CD4-positive, alpha-beta T cell treated with Interferon alpha-2 for 1 hour (primary cell): ENCODE measurements at regions not wholly inside any gene's neighbourhood (a gene's known extent, or its start where the extent isn't known, plus 50 kb on each side); places are given as distances from the start of the nearest gene placed in this dataset.

ENCODE experiments used
- DNase-seq, 2 donors: peaks; one replicate each; pipeline ENCODE4 v3.0.0-alpha.2; 2020 to 2022

DNA sequence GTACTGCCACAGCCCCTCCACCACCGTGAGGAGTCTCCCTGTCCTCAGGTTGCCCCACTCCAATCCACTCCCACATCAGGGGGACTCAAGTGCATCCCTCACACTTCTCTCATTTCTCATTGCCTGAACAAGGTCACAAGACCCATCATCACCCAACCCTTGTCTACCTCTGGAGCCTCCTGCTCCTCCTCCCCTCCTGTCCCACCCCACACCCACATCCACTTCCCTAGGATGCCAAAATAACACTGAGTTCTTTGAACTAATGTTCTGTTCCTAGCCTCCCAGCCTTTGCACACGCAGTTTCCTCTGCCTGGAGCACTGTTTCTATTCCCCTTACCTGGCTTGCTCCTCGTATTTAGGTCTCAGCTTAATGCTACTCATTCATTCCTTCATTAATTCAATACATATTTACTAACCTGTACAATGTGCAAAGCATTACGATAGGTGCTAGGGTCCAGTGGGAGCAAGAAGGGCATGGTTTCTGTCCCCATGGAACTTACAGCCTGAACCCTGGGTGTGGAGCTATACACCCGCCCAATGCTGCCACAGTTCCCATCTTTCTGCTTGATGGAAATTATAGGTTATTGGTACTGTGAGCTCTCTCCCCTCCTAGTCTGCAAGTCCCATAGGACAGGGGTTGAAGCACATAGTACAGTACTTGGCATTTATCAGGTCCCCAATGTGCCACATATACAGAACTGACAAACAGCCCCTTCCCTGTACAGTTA, 96.1 kb upstream of the GRIK3 start:
- DNase-seq, result no peak

DNA sequence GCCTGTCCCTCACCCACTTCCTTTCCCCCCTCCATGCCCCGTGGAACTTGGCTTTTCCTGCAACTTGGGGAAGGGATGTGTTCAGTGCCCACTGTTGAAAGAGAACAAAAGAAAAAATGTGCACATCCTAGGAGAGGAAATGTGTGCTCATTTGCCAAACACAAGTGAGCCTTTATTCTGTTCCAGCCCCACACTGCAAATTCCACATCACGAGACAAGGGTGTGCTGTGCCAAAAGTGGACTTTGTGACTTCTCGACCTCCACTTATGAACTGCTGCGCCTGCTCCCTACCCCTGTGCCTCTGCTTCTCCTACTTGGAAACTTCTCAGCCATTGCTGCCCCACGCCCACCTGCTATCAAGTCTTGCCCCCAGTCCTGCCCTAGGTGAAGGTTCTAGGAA, 97.0 kb upstream of the GRIK3 start:
- DNase-seq, result no peak

DNA sequence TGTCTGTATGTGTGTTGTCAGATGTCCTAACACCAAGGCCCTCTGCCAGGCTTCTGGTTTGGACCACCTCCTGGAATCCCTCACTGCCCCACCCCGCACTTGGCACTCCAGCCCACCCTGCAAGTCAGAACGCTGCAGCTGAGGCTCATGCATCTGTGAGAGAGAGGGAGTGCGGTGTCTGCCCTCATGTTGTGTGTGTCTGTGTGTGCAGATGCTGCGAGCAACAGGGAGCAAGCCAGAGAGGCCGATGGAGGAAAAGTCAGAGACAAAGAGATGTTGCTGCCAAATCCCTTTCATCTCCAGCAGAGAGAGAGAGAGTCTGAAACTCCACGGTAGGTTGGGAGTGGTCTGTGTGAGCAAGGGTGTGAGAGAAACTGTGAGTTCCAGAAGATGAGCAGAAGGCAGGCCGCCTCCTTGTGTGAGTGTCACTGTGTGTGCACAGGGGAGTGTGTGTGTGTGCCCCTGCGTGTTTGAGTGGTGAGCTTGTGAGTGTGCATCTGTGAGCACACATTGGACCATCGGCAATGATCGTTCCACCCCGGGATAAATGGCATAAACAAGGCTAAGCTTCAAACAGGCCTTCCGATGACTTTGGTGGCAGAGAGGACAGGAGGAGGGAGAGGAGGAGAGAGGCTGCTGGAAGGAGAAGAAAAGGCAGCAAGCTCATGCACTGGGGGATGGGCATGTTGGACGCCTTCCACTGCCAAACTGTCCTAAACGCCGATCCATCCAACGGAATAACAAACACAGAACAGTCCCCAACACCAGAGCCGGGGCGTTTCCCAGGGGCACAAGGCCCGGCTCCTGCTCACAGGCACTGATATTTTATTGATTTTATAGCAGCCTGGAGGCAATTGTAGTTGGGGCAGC, 99.2 kb upstream of the GRIK3 start:
- no peak for DNase-seq

- no peak for DNase-seq
Measured at GRCh38 chr1:37134599-37134998, 100.3 kb upstream of the GRIK3 start.

GRCh38 chr1:37135032-37135431, 100.7 kb upstream of the GRIK3 start:
- DNase-seq, result no peak

DNA sequence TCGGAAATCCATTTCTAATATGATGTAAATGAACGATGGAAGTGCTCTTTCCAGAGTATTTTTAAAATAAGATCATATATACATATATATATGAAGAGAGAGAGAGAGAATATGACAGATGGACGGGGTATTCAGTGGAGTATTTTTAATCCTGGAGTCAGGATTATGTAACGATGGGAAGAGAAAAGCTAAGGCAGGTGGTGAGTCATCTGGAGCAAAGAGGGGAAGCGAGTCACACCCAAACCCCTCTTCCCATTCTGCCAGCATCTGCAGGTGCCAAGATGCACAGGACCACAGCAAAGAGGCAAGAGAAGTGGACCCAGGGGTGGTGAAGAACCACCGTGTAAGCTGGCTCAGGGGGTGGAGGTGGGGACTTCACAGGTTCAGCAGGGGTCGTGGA, 102.7 kb upstream of the GRIK3 start:
- no peak for DNase-seq

GRCh38 chr1:37137601-37138000, 103.3 kb upstream of the GRIK3 start:
- DNase-seq, result no peak

DNA sequence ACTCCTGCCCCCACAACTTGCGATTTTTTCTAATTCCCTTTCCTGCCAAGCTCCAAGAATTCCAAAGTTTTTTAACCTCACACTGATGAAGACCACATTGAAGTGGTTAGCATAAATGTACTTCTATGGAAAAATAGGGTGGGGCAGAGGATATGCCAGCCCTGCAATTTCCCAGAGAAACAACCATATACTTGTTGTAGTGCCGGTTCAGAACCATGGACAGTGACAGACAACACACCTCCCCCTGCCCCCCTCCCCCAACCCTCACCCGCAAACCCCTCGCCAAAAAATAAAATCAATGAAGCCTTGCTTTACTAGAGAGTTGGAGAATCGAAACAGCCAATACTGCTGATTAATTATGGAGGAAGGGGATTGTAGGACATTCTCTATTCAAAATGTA, 109.5 kb upstream of the GRIK3 start:
- no peak for DNase-seq

DNA sequence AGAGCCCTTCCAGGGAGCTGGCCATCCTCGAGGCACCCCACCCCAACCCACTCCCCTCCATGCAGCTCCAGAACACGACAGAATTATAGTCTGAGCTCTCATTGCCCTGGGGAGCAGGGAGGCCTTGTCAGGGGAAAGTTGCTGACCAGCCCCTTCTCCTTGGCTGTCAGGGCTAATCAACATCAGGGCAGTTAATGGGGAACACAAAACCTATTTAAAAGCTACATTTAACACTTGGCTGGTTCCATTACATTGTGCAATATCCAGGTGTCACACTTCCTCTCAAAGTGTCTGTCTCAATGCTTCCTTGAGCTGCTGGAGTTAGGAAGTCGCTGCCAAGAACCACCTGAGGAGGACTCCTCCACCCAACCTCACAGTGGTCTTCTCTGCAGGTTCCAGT, 111.8 kb upstream of the GRIK3 start:
- DNase-seq, result no peak

DNA sequence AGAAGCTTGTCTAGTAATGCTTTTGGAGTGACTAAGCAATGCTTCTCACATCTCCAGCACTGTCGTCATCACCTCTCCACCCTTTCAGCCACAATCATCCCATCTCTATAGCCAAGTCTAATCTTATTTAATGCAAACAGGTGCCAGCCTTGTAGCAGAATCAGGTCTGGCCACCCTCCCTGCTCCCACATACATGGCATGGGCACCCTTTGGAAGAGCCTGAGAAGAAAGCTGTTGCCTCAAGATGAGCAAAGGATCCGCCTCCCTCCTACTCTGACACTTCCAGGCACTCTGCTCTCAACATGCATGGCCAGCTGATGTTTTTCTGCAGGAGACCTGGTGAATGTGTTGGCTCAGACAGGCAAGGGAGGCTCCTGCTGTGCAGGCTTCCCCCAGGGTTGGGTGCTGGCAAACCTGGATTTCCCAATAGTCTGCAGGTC, 113.1 kb upstream of the GRIK3 start:
- DNase-seq, result no peak

- no peak for DNase-seq
Measured at GRCh38 chr1:37147906-37148305, 113.6 kb upstream of the GRIK3 start.

DNA sequence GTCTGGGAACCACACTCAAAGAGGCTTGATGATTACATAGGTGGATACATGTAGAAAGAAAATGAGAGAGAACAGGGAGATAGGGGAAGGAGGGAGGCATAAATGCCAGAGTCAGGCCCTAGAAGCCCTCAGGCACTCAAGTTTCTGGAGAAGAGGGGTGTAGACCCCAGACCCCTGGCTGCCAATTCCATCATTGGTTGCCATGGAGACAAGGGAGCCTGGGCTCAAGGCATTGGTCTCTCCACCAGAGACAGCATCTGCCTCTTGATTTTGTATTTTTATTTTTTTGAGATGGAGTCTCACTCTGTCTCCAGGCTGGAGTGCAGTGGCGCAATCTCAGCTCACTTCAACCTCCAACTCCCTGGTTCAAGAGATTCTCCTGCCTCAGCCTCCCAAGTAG, 114.3 kb upstream of the GRIK3 start:
- no peak for DNase-seq

DNA sequence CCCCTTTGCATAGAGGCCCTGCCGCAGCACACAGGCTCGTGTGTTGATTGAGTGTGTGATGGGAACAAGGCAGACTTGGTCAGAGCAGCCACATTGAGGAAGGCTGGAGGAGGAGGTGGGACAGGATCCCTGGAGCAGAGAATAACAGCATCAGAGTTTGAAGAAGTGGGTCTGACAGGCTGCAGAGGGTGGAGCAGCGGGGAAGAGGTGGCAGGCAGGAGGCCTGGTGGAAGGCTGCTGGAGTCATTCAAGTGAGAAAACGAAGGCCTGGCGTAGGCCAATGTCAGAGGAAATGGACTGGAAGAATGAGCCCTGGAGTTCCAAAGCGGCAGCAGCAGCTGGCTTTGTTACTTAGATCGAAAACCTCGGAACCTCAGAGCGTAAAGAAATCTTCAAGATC, 115.0 kb upstream of the GRIK3 start:
- DNase-seq, result no peak

DNA sequence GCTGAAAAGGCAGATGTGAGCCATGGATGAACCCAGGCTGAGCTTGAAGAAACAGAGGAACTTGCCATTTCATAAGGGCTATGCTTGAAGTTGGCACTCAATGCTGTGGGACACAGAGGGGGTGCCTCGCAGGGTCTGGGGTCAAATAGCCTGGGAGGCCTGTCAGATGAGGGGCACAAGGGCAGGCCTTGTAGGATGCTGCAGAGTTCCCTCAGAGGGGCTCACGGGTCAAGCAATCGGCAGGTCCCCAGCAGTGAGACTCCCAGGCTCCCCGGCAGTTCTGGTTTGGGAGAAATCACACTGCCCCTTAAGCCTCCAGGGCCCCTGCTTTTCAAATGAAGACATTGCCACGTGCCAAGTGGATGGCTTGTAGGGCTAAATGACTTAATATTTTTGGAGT, 116.7 kb upstream of the GRIK3 start:
- no peak for DNase-seq

GRCh38 chr1:37151789-37152188, 117.5 kb upstream of the GRIK3 start:
- no peak for DNase-seq

DNA sequence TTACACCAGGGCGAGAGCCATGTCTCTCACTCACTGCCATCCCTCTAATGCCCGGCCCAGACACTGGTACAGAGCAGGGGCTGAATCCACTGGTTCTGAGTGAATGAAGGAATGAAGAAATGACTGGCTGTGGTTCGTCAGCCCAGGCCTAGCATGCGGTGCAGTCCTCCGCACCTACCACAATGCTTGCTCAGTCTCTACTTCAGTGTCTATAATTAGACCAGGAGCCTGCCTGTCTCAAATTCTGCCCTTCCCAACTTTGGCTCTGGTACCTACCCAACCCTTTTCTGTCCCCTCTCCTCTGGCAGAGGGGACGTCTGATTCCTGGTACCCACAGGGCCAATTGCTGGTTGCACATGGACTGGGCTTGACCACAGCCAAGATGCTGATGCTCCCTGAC, 118.2 kb upstream of the GRIK3 start:
- DNase-seq, result no peak

DNA sequence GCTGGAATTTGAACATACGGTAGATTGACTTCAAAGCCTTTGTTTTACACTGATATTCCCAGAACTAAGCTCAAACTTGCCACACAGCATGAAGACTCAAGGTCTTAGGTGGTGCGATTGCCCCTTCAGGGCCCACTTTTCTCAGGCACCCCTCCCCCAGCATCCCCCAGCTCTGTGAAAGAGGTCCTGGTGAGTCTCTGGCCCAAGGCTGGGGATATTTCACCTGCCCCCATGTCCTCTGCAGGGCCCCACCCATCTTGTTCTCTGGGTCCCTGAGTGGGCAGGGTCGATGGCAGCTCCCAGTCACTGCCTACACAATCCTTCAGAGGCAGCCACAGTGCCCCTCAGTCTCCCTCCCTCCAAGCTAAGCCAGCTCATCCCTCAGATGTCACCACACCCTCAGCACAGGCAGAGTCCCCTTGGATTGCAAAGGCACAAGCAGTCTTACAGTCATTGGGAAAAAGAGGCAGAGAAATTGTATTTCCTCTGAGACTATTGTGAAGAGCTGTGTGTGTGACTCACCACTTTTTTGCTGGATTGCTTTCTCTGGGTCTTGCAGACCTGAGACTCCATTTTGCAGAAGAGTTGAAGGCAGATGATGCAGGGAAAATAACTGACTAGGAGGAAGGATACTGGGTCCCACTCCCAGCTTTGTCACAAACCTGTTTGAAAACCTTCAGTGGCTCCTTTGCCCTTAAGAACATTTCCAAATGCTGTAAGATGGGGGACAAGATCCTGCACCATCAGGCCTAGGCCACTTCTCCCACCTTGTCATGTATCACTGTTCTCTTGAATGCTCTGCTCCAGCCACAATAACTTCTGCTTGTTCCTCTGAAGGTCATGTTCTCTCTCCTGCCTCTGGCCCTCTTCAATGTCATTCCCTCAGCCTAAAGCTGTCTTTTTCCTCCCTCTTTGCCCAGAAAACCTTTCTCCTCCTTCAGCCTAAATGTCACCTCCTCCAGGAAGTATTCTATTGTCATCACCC, 119.1 kb upstream of the GRIK3 start:
- no peak for DNase-seq

DNA sequence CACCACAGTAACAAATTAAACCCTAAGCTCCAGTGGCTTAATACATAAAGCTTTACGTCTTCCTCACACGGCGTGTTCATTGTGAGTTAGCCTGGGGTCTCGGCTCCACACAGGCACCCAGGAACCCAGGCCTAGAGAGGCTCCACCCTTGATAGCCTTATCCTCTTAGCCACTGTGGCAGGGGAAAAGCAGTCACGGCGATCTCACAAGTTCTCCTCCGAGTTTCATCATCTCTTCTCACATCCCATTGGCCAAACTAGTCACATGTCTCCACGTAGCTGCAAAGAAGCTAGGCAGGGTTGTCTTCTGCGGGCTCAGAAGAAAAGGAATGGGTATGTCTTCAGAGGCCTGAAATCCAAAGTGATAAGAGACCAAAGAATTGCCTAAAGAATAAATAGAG, 122.3 kb upstream of the GRIK3 start:
- no peak for DNase-seq

GRCh38 chr1:37157634-37158033, 123.3 kb upstream of the GRIK3 start:
- DNase-seq, result no peak

DNA sequence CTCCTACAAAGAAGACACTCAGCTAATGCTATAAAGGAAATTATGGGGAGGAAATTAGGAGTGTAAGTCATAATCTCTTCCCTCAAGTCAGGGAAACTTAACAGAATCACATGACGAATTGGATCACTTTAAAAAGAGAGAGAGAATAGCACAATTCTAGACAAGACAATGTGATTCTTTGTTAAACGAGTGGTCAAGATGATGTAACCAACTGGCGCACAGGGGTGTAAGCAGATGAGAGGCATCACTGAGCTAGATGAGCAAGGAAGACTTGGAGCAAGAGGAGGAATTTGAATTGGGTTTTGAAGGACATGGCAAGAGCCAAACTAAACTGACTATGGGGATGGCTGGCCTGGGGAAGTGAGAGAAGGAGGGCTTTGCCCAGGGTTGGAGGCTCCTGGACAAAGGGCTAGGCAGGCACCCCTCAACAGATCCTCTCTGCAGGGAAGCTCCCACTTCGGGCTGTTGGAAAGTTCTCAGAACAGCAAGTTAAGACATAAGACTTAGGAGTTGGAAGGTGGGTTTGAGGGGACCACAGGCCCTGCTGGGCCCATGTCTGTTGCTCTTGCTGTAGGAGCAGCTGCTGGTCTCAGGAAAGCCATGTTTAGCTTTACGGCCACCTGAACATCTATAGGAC, 123.9 kb upstream of the GRIK3 start:
- DNase-seq, result no peak

- no peak for DNase-seq
Measured at GRCh38 chr1:37159102-37159501, 124.8 kb upstream of the GRIK3 start.

DNA sequence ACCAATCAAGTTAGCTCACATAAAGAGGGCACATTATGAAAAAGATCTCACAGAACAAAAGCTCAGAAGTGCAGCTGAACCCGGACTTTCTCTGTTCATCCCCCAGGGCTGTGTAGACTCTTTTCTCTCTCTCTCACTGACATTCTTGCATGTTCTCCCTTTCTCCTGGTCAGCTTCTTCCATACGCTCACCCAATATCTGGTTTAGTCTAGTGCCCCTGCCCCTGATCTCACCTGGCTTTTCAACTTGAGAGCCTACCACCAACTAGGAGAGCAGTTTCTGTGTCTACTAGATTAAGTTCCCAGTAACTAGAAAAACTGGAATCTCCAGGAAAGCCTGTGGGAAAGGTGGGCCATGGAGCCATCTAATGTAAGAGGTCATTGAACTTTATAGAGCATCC, 126.9 kb upstream of the GRIK3 start:
- DNase-seq, result no peak

DNA sequence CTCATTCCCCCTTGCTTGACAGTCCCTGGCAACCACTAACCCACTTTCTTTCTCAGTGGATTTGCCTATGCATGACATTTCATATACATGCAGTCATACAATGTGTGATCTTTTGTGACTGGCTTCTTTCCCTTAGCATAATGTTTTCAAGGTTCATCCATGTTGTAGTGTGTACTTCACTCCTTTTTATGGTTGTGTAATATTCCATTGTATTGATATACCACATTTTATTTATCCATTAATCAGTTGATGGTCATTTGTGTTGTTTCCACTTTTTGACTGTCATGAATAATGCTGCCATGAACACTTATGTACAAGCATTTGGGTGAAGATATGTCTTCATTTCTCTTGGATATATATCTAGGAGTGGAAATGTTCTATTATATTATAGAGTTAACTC, 127.7 kb upstream of the GRIK3 start:
- DNase-seq, result no peak
